Suprapubic skin (tissue), 4 donors: ENCODE measurements at regions not wholly inside any gene's neighbourhood (a gene's known extent, or its start where the extent isn't known, plus 50 kb on each side); places are given as distances from the start of the nearest gene placed in this dataset.
"Not testable (repeated sequence)": the region's sequence is repeated elsewhere in the genome, so short reads cannot be mapped to it uniquely, and the experiment has no call there.

Experiments used
- DNase-seq, 2 donors: peaks; one replicate each; pipeline ENCODE4 v3.0.0-alpha.2; 2019; ENCODE audit warnings: low spot score in 2 of 2
- H3K27ac ChIP-seq: fragments of 200-600 bp; sonication (generic); one replicate; pipeline ENCODE4 v1.5.1; 2019
- H3K27me3 ChIP-seq: fragments of 200-600 bp; sonication (generic); one replicate; pipeline ENCODE4 v1.5.1; 2019
- H3K36me3 ChIP-seq: fragments of 200-600 bp; sonication (generic); one replicate; pipeline ENCODE4 v1.5.1; 2019
- H3K4me1 ChIP-seq: fragments of 200-600 bp; sonication (generic); one replicate; pipeline ENCODE4 v1.5.1; 2019
- H3K4me3 ChIP-seq: fragments of 200-600 bp; sonication (generic); one replicate; pipeline ENCODE4 v1.5.1; 2019; ENCODE audit warnings: mild to moderate bottlenecking
- H3K9me3 ChIP-seq: fragments of 200-600 bp; sonication (generic); one replicate; pipeline ENCODE4 v1.5.1; 2019
- CTCF ChIP-seq, 2 donors: fragments of 200-600 bp in 1 of 2; fragments of 450-650 bp in 1 of 2; sonication (generic) in 1 of 2; IDR thresholded peaks; one replicate each; pipeline ENCODE4 v1.5.1; 2016 to 2019; ENCODE audit warnings: antibody characterized with exemption in 2 of 2, mild to moderate bottlenecking in 1 of 2, moderate library complexity in 1 of 2
- EP300 ChIP-seq: sonication (generic); formaldehyde crosslinking; IDR thresholded peaks from one replicate; pipeline ENCODE4 v1.6.1; 2017; ENCODE audit warnings: antibody characterized with exemption
- POLR2A ChIP-seq, 2 donors: fragments of 450-650 bp; IDR thresholded peaks; one replicate each; pipeline ENCODE4 v1.6.1; 2017; ENCODE audit warnings: antibody characterized with exemption in 2 of 2, mild to moderate bottlenecking in 2 of 2, moderate library complexity in 2 of 2
- POLR2AphosphoS5 ChIP-seq, 3 donors: sonication (generic); formaldehyde crosslinking; IDR thresholded peaks; one replicate each; pipeline ENCODE4 v1.6.1; 2017; ENCODE audit warnings: antibody characterized with exemption in 3 of 3
- WGBS: methylation state at CpG from one replicate; pipeline ENCODE4 v1.1.5; 2018; 5-methylcytosine and 5-hydroxymethylcytosine counted together

- Histone ChIP-seq H3K4me1 (no peaks in the 10 kb centered on the region), H3K27me3 (no peaks in the 10 kb centered on the region), H3K4me3 (no peak overlapping the region), H3K9me3 (no peaks in the 10 kb centered on the region), H3K36me3 (no peaks in the 10 kb centered on the region), H3K27ac (no peak overlapping the region)
- 95% methylated on average over 8 of the region's 11 CpGs for WGBS
- DNase-seq, result no peak
- no peak for TF ChIP-seq EP300
- TF ChIP-seq POLR2AphosphoS5 (IDR thresholded peaks at IDR 0.05), result no peak
- no peak for TF ChIP-seq POLR2A (IDR thresholded peaks at IDR 0.05)
- no peak for TF ChIP-seq CTCF (IDR thresholded peaks at IDR 0.05)
Observed at GRCh38 chr4:9709724-9710123, 71.7 kb upstream of the DRD5 start.

DNA sequence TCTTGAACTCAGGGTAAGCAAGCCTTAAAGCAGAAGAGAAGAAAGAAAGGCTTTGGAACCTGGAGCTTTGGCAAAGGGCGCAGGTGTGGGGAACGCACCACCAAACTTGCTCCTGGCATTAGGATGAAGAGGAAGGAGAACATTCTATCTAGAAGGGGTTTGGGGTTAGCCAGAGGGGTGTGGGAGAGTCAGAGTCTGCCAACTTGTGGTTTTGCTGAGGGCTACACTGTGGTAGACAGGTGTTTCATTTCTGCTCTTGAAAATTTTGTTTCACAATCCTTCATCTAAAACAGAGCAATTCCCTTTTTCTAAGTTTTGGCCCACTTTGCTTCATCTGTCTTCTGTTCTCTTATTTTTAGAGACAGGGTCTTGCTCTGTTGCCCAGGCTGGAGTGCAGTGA lies 66.2 kb upstream of the DRD5 start:
- H3K4me3 ChIP-seq, H3K36me3 ChIP-seq, H3K27ac ChIP-seq, H3K9me3 ChIP-seq, H3K4me1 ChIP-seq, DNase-seq, H3K27me3 ChIP-seq: not testable (repeated sequence)
- 78% methylated on average over 2 of the region's 2 CpGs for WGBS

- 56% methylated on average over 3 of the region's 3 CpGs for WGBS
- no peak for TF ChIP-seq CTCF (IDR thresholded peaks at IDR 0.05)
- no peak for TF ChIP-seq POLR2AphosphoS5 (IDR thresholded peaks at IDR 0.05)
- TF ChIP-seq POLR2A (IDR thresholded peaks at IDR 0.05), result no peak
- TF ChIP-seq EP300, result no peak
- Histone ChIP-seq H3K9me3 (no peaks in the 10 kb centered on the region), H3K27me3 (no peaks in the 10 kb centered on the region), H3K4me1 (no peaks in the 10 kb centered on the region), H3K36me3 (no peaks in the 10 kb centered on the region), H3K27ac (no peak overlapping the region), H3K4me3 (no peak overlapping the region)
- no peak for DNase-seq
Observed at GRCh38 chr4:9716093-9716492, 65.3 kb upstream of the DRD5 start.

DNA sequence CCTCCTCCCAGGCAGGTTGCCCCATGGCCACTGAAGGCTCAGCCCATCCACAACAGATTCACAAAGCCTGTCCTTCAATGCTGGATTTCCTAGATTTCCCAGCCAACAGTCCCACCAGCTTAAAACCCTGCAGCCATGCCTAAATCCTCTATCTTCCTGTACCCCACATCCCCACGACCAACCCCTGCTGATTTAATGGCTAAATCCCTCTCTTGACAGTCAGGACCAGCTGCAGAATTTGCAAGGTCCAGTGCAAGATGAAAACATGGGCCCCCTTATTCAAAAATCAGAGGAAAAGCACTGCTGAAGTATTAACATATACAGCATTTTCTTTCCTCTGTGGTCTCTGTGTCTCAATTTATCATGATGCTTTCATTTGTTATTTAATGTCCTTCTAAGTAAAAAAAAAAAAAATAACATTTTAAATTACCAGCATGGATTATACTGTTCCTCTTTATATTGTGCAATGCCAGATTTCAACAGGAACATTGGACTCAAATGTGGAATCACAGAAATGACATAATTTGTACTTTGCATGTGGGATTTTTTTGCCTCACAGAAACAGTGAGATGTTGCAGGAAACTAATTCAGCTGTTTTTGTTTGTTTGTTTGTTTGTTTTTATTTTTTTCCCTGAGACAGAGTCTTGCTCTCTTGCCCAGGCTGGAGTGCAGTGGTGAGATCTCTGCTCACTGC lies 63.0 kb upstream of the DRD5 start:
- H3K27ac ChIP-seq, H3K4me1 ChIP-seq, H3K27me3 ChIP-seq, H3K4me3 ChIP-seq, H3K9me3 ChIP-seq, H3K36me3 ChIP-seq, DNase-seq: not testable (repeated sequence)
- 16% methylated on average over 1 of the region's 1 CpG for WGBS

GRCh38 chr4:9722131-9722530 lies 59.3 kb upstream of the DRD5 start:
- not testable (repeated sequence) for H3K36me3 ChIP-seq, DNase-seq, H3K27ac ChIP-seq, H3K4me1 ChIP-seq, H3K4me3 ChIP-seq, H3K27me3 ChIP-seq, H3K9me3 ChIP-seq
- WGBS, result 86% methylated on average over 11 of the region's 11 CpGs
